H1 (cell line): ENCODE measurements at regions not wholly inside any gene's neighbourhood (a gene's known extent, or its start where the extent isn't known, plus 50 kb on each side); places are given as distances from the start of the nearest gene placed in this dataset.

Experiments
- CTCF ChIA-PET: fragments of 300-600 bp; sonication (Branson Sonifier 250); formaldehyde crosslinking; loops from one replicate; lab custom pipeline; 2021; ENCODE audit not compliant: partially characterized antibody; lab: Charles Lee
- POLR2A ChIA-PET: fragments of 300-600 bp; sonication (Branson Sonifier 250); formaldehyde crosslinking; loops from one replicate; lab custom pipeline; 2021; ENCODE audit warnings: inconsistent platforms; ENCODE audit not compliant: partially characterized antibody; lab: Charles Lee
- DNase-seq, 2 experiments: peaks; one replicate each; pipeline versions ENCODE4 v3.0.0 to v3.0.0-alpha.2; 2010 to 2022; ENCODE audit warnings: low spot score in 2 of 2, low read depth in 1 of 2, mixed read lengths in 1 of 2
- FAIRE-seq: peaks from 2 replicates; lab custom pipeline; 2011; peaks lifted over from hg19 to GRCh38; lab: Jason Lieb, UNC
- H2AFZ ChIP-seq: 2 replicates; pipeline ENCODE4 v1.8.1; 2012; ENCODE audit warnings: low read length, inconsistent platforms
- H2AK5ac ChIP-seq: 2 replicates; pipeline ENCODE4 v1.6.1; 2013; ENCODE audit warnings: low read depth, low read length
- H2BK120ac ChIP-seq: replicated peaks from 2 replicates; pipeline ENCODE3; 2013; ENCODE audit warnings: low read depth, low read length, inconsistent platforms
- H2BK12ac ChIP-seq: 2 replicates; pipeline ENCODE4 v1.6.1; 2013; ENCODE audit warnings: low read depth, low read length
- H2BK15ac ChIP-seq: 2 replicates; pipeline ENCODE4 v1.6.1; 2013; ENCODE audit warnings: low read length
- H2BK20ac ChIP-seq: 2 replicates; pipeline ENCODE4 v1.6.1; 2013; ENCODE audit warnings: low read length
- H2BK5ac ChIP-seq: 2 replicates; pipeline ENCODE4 v1.6.1; 2013; ENCODE audit warnings: low read depth, low read length
- H3K14ac ChIP-seq: 2 replicates; pipeline ENCODE4 v1.6.1; 2013; ENCODE audit warnings: inconsistent platforms; ENCODE audit not compliant: insufficient read length
- H3K18ac ChIP-seq: 2 replicates; pipeline ENCODE4 v1.6.1; 2013; ENCODE audit warnings: low read length; ENCODE audit errors: extremely low read depth
- H3K23ac ChIP-seq: 2 replicates; pipeline ENCODE4 v1.6.1; 2013; ENCODE audit warnings: inconsistent platforms; ENCODE audit not compliant: insufficient read length
- H3K23me2 ChIP-seq: 2 replicates; pipeline ENCODE4 v1.6.1; 2013; ENCODE audit warnings: low read depth, low read length
- H3K27ac ChIP-seq: 2 replicates; pipeline ENCODE4 v1.6.1; 2011; ENCODE audit warnings: low read depth, low read length, inconsistent platforms
- H3K27me3 ChIP-seq, 4 experiments: replicated peaks in 1 of 4; 1 replicate in 1 of 4; 2 replicates in 3 of 4; pipeline versions ENCODE4 v1.6.1 to v1.8.1; 2011 to 2013; ENCODE audit warnings: low read length in 3 of 4, mild to moderate bottlenecking in 3 of 4, inconsistent platforms in 2 of 4, mixed read lengths in 2 of 4, moderate library complexity in 1 of 4; ENCODE audit not compliant: control insufficient read depth in 3 of 4, insufficient read depth in 3 of 4; ENCODE audit errors: extremely low read depth in 1 of 4
- H3K36me3 ChIP-seq, 4 experiments: 2 replicates each; pipeline versions ENCODE4 v1.6.1 to v1.8.1; 2011 to 2013; ENCODE audit warnings: mild to moderate bottlenecking in 4 of 4, low read length in 3 of 4, moderate library complexity in 2 of 4, control low read depth in 1 of 4, inconsistent platforms in 1 of 4; ENCODE audit not compliant: insufficient read depth in 4 of 4, control insufficient read depth in 2 of 4
- H3K4ac ChIP-seq: replicated peaks from 2 replicates; pipeline ENCODE3; 2013; ENCODE audit warnings: low read length, low read depth, mixed read lengths, inconsistent platforms; ENCODE audit not compliant: insufficient read length
- H3K4me1 ChIP-seq, 4 experiments: replicated peaks in 1 of 4; 1 replicate in 1 of 4; 2 replicates in 3 of 4; pipeline versions ENCODE4 v1.6.1 to v1.8.1; 2011 to 2013; ENCODE audit warnings: low read length in 3 of 4, inconsistent platforms in 2 of 4, mixed read lengths in 1 of 4; ENCODE audit not compliant: insufficient read depth in 4 of 4, control insufficient read depth in 3 of 4
- H3K4me2 ChIP-seq, 2 experiments: 2 replicates each; pipeline versions ENCODE4 v1.6.1 to v1.8.1; 2011 to 2013; ENCODE audit warnings: low read depth in 2 of 2, low read length in 2 of 2, control low read depth in 1 of 2, inconsistent platforms in 1 of 2, mild to moderate bottlenecking in 1 of 2; ENCODE audit not compliant: insufficient read depth in 1 of 2
- H3K4me3 ChIP-seq, 4 experiments: fragments of 200-600, 300-600 bp in 1 of 4; sonication (generic), shearing (Covaris generic), sonication (Bioruptor Twin) in 1 of 4; 2 replicates each; pipeline versions ENCODE4 v1.5.1 to v1.8.1; 2011 to 2016; ENCODE audit warnings: low read length in 4 of 4, low read depth in 3 of 4, control low read depth in 2 of 4, inconsistent platforms in 2 of 4, mild to moderate bottlenecking in 2 of 4, mixed read lengths in 1 of 4, moderate library complexity in 1 of 4; ENCODE audit not compliant: insufficient read depth in 2 of 4; ENCODE audit errors: extremely low read depth in 1 of 4
- H3K56ac ChIP-seq: replicated peaks from 2 replicates; pipeline ENCODE3; 2013; ENCODE audit warnings: low read depth, mild to moderate bottlenecking, mixed read lengths, low read length, inconsistent platforms; ENCODE audit not compliant: insufficient read length
- H3K79me1 ChIP-seq: 2 replicates; pipeline ENCODE4 v1.6.1; 2013; ENCODE audit warnings: low read depth, low read length, control low read depth
- H3K79me2 ChIP-seq, 2 experiments: 2 replicates each; pipeline versions ENCODE4 v1.6.1 to v1.8.1; 2012 to 2013; ENCODE audit warnings: low read length in 2 of 2, mild to moderate bottlenecking in 2 of 2, inconsistent platforms in 1 of 2; ENCODE audit not compliant: insufficient read depth in 2 of 2, control insufficient read depth in 1 of 2
- H3K9ac ChIP-seq, 4 experiments: replicated peaks in 1 of 4; 1 replicate in 1 of 4; 2 replicates in 3 of 4; pipeline versions ENCODE4 v1.6.1 to v1.8.1; 2011 to 2013; ENCODE audit warnings: low read depth in 3 of 4, low read length in 3 of 4, control low read depth in 2 of 4, mild to moderate bottlenecking in 2 of 4, moderate library complexity in 2 of 4, inconsistent platforms in 1 of 4; ENCODE audit errors: extremely low read depth in 1 of 4
- H3K9me3 ChIP-seq, 2 experiments: 2 replicates each; pipeline versions ENCODE4 v1.6.1 to v1.8.1; 2012 to 2013; ENCODE audit warnings: mild to moderate bottlenecking in 2 of 2, moderate library complexity in 2 of 2, control low read depth in 1 of 2, inconsistent platforms in 1 of 2, low read depth in 1 of 2, low read length in 1 of 2, mixed read lengths in 1 of 2; ENCODE audit not compliant: insufficient read depth in 2 of 2
- H4K20me1 ChIP-seq, 2 experiments: replicated peaks in 1 of 2; 2 replicates each; pipeline versions ENCODE3 to v1.8.1; 2011 to 2013; ENCODE audit warnings: inconsistent platforms in 2 of 2, low read length in 2 of 2, mild to moderate bottlenecking in 1 of 2; ENCODE audit not compliant: insufficient read depth in 2 of 2, control insufficient read depth in 1 of 2
- H4K5ac ChIP-seq: 2 replicates; pipeline ENCODE4 v1.6.1; 2013; ENCODE audit warnings: low read length, low read depth, mixed read lengths, inconsistent platforms; ENCODE audit not compliant: insufficient read length
- H4K8ac ChIP-seq: 2 replicates; pipeline ENCODE4 v1.8.0; 2013; ENCODE audit warnings: mild to moderate bottlenecking, moderate library complexity, low read length, inconsistent platforms; ENCODE audit not compliant: insufficient read depth; ENCODE audit errors: extremely low read depth
- H4K91ac ChIP-seq: replicated peaks from 2 replicates; pipeline ENCODE3; 2013; ENCODE audit warnings: low read length, mixed read lengths, inconsistent platforms; ENCODE audit not compliant: insufficient read length
- CBX5 ChIP-seq: fragments of 300-800, 300-1000 bp; sonication (generic); IDR thresholded peaks from 2 replicates; pipeline ENCODE4 v1.7.1; 2016; ENCODE audit warnings: antibody characterized with exemption, low read length, low read depth
- JUN ChIP-seq: IDR thresholded peaks from 2 replicates; pipeline ENCODE4 v1.6.1; 2011; ENCODE audit warnings: low read depth, mild to moderate bottlenecking, improper control_type of control experiment, low read length
- WGBS, 2 experiments: shearing (Covaris generic) in 1 of 2; methylation state at CpG; one replicate each; pipeline versions ENCODE4 v1.1.6 to v1.1.7; 2013 to 2015; ENCODE audit warnings: low lambda C conversion rate in 2 of 2, mixed read lengths in 2 of 2, inconsistent platforms in 1 of 2, low coverage in 1 of 2, missing lambda C conversion rate in 1 of 2; ENCODE audit not compliant: insufficient replicate concordance in 2 of 2, insufficient coverage in 1 of 2, insufficient read length in 1 of 2; ENCODE audit errors: extremely low coverage in 1 of 2, missing lambda C conversion rate in 1 of 2; 5-methylcytosine and 5-hydroxymethylcytosine counted together

GRCh38 chr13:72638059-72638815 is 89.2 kb downstream of the MZT1 start:
- FAIRE-seq (no peak), DNase-seq (peak in 1 of 2 experiments; percentile 71)
- WGBS, 2 experiments: 56% methylated on average over 7 of the region's 7 CpGs; no CpG with 5 or more reads in 1 of the 2 experiments
- no peaks in the 10 kb centered on the region for H3K36me3 ChIP-seq
- no peaks in the 10 kb centered on the region for H3K79me2 ChIP-seq
- H3K9me3 ChIP-seq: no peaks in the 10 kb centered on the region
- H2AFZ ChIP-seq: no peak overlapping the region
- H2BK20ac ChIP-seq: no peak overlapping the region
- H2BK15ac ChIP-seq: no peak overlapping the region
- no peak overlapping the region for H3K4me3 ChIP-seq
- no peak overlapping the region for H3K56ac ChIP-seq
- H4K8ac ChIP-seq: no peak overlapping the region
- H3K27ac ChIP-seq: 0 out of 2 replicates have a peak overlapping the region, but pooled peaks have one; percentile 19
- no peak for TF ChIP-seq CBX5
- 0 out of 2 replicates have a peak, but pooled peaks have one; percentile 2 for TF ChIP-seq JUN
- CTCF ChIA-PET: interaction anchor here (0.6 to 3.3 kb wide), 4 partner anchors 9 to 624 kb away, joined by 3 to 16 read pairs (median 6); no protein-coding TSS in a partner anchor
- peaks cover 1 to 10% (median 5%) of the 10 kb centered on the region in 4 experiments; a peak in 4 of 7 replicates for H3K4me1 ChIP-seq
- H3K79me1 ChIP-seq: no peaks in the 10 kb centered on the region
- no peak overlapping the region for H3K18ac ChIP-seq
- no peak overlapping the region for H2BK5ac ChIP-seq
- H3K4ac ChIP-seq: no peak overlapping the region
- H2AK5ac ChIP-seq: no peak overlapping the region
- peak overlapping the region in 1 of 2 experiments; percentile 36; a peak in 1 of 4 replicates for H3K4me2 ChIP-seq
- H3K23me2 ChIP-seq: no peaks in the 10 kb centered on the region
- H3K14ac ChIP-seq: no peak overlapping the region
- H3K23ac ChIP-seq: no peak overlapping the region
- H4K91ac ChIP-seq: no peak overlapping the region
- no peaks in the 10 kb centered on the region for H4K20me1 ChIP-seq
- no peak overlapping the region for H4K5ac ChIP-seq
- no peaks in the 10 kb centered on the region for H3K27me3 ChIP-seq
- POLR2A ChIA-PET: no interaction called here
- H2BK12ac ChIP-seq: no peak overlapping the region
- no peak overlapping the region for H2BK120ac ChIP-seq
- H3K9ac ChIP-seq: no peak overlapping the region
